GM23338 (cell line): ENCODE measurements at regions not wholly inside any gene's neighbourhood (a gene's known extent, or its start where the extent isn't known, plus 50 kb on each side); places are given as distances from the start of the nearest gene placed in this dataset.

Experiments used
- ATAC-seq: fragments of 200-7000 bp; cut with Tn5 transposase; 3 replicates; pipeline ENCODE4 v1.9.1; 2020
- DNase-seq: peaks from one replicate; pipeline ENCODE4 v3.0.0-alpha.2; 2015; ENCODE audit warnings: low spot score
- H2AFZ ChIP-seq: fragments of 200-600 bp; sonication (generic); 2 replicates; pipeline ENCODE4 v1.8.0; 2016; ENCODE audit warnings: antibody characterized with exemption, mild to moderate bottlenecking, moderate library complexity
- H3F3A ChIP-seq: fragments of 200-600 bp; sonication (generic); replicated peaks from 2 replicates; pipeline ENCODE4 v1.8.0; 2017; ENCODE audit warnings: antibody characterized with exemption, mixed run types, low read depth
- H3K27ac ChIP-seq: fragments of 200-600 bp; sonication (generic); 2 replicates; pipeline ENCODE4 v1.6.1; 2016; ENCODE audit warnings: low read depth
- H3K27me3 ChIP-seq: fragments of 200-600 bp; sonication (generic); 2 replicates; pipeline ENCODE4 v1.8.0; 2016; ENCODE audit warnings: mild to moderate bottlenecking, mixed run types, moderate library complexity; ENCODE audit not compliant: insufficient read depth
- H3K36me3 ChIP-seq: fragments of 200-600 bp; sonication (generic); 2 replicates; pipeline ENCODE4 v1.8.0; 2016; ENCODE audit warnings: mild to moderate bottlenecking; ENCODE audit not compliant: insufficient read depth
- H3K4me1 ChIP-seq: fragments of 200-600 bp; sonication (generic); 2 replicates; pipeline ENCODE4 v1.8.0; 2016; ENCODE audit warnings: mild to moderate bottlenecking, moderate library complexity; ENCODE audit not compliant: insufficient read depth
- H3K4me2 ChIP-seq: fragments of 200-600 bp; sonication (generic); 2 replicates; pipeline ENCODE4 v1.7.1; 2017; ENCODE audit warnings: mixed run types
- H3K4me3 ChIP-seq: fragments of 200-600 bp; sonication (generic); 2 replicates; pipeline ENCODE4 v1.6.1; 2016; ENCODE audit warnings: mixed run types
- H3K79me2 ChIP-seq: fragments of 200-600 bp; sonication (generic); replicated peaks from 2 replicates; pipeline ENCODE4 v1.8.0; 2017; ENCODE audit warnings: mild to moderate bottlenecking; ENCODE audit not compliant: insufficient read depth
- H3K9me2 ChIP-seq: fragments of 200-600 bp; sonication (generic); 2 replicates; pipeline ENCODE4 v1.8.0; 2017; ENCODE audit not compliant: insufficient read depth
- H4K20me1 ChIP-seq: fragments of 200-600 bp; sonication (generic); replicated peaks from 2 replicates; pipeline ENCODE4 v1.8.0; 2017; ENCODE audit warnings: mild to moderate bottlenecking; ENCODE audit not compliant: insufficient read depth
- H3K27ac Mint-ChIP-seq: 2 replicates; pipeline ENCODE4 v1.8.0; 2020; ENCODE audit warnings: inconsistent platforms, mild to moderate bottlenecking, moderate library complexity, mixed read lengths
- H3K27me3 Mint-ChIP-seq: 3 replicates; pipeline ENCODE4 v1.8.0; 2022; ENCODE audit warnings: low read depth, mild to moderate bottlenecking, moderate library complexity, mixed read lengths, inconsistent platforms; ENCODE audit not compliant: insufficient read depth, poor library complexity
- H3K36me3 Mint-ChIP-seq: 3 replicates; pipeline ENCODE4 v1.8.0; 2021; ENCODE audit warnings: low read depth, mild to moderate bottlenecking, inconsistent platforms, moderate library complexity, mixed read lengths
- H3K4me1 Mint-ChIP-seq: 3 replicates; pipeline ENCODE4 v1.8.0; 2020; ENCODE audit warnings: mild to moderate bottlenecking, inconsistent platforms, mixed read lengths
- H3K4me3 Mint-ChIP-seq: 3 replicates; pipeline ENCODE4 v1.8.0; 2021; ENCODE audit warnings: moderate library complexity, mild to moderate bottlenecking, inconsistent platforms, mixed read lengths
- H3K9me3 Mint-ChIP-seq: 3 replicates; pipeline ENCODE4 v1.8.0; 2020; ENCODE audit warnings: moderate library complexity, mild to moderate bottlenecking, inconsistent platforms, mixed read lengths
- ETS1 ChIP-seq: IDR thresholded peaks from 2 replicates; pipeline ENCODE4 v1.6.1; 2016; ENCODE audit warnings: antibody characterized with exemption
- EZH2 ChIP-seq: fragments of 200-600 bp; sonication (generic); IDR thresholded peaks from one replicate; pipeline ENCODE4 v1.8.0; 2017; ENCODE audit warnings: antibody characterized with exemption, mild to moderate bottlenecking, low read depth; ENCODE audit not compliant: unreplicated experiment
- JUNB ChIP-seq: IDR thresholded peaks from one replicate; pipeline ENCODE4 v1.6.1; 2016; ENCODE audit warnings: antibody characterized with exemption; ENCODE audit not compliant: unreplicated experiment
- POLR2AphosphoS5 ChIP-seq: IDR thresholded peaks from 2 replicates; pipeline ENCODE4 v1.6.1; 2016; ENCODE audit warnings: antibody characterized with exemption, low read depth
- ZNF114 ChIP-seq: fragments of 250-450 bp; sonication (Bioruptor Pico); IDR thresholded peaks from 2 replicates; pipeline ENCODE4 v1.5.0; 2020; ENCODE audit warnings: mild to moderate bottlenecking, moderate library complexity
- TF ChIP-seq, protein P1 (sequence below): fragments of 250-450 bp; sonication (Bioruptor Pico); IDR thresholded peaks from 2 replicates; pipeline ENCODE4 v1.5.0; 2020; ENCODE audit warnings: mild to moderate bottlenecking, moderate library complexity
- TF ChIP-seq, protein P2 (sequence below), 2 experiments: fragments of 200-600 bp in 1 of 2; sonication (generic) in 1 of 2; conservative IDR thresholded peaks; 2 replicates each; pipeline versions ENCODE4 v1.5.1 to v1.6.1; 2016 to 2017; ENCODE audit warnings: antibody characterized with exemption in 2 of 2, low read depth in 2 of 2, mild to moderate bottlenecking in 2 of 2, moderate library complexity in 1 of 2

DNA sequence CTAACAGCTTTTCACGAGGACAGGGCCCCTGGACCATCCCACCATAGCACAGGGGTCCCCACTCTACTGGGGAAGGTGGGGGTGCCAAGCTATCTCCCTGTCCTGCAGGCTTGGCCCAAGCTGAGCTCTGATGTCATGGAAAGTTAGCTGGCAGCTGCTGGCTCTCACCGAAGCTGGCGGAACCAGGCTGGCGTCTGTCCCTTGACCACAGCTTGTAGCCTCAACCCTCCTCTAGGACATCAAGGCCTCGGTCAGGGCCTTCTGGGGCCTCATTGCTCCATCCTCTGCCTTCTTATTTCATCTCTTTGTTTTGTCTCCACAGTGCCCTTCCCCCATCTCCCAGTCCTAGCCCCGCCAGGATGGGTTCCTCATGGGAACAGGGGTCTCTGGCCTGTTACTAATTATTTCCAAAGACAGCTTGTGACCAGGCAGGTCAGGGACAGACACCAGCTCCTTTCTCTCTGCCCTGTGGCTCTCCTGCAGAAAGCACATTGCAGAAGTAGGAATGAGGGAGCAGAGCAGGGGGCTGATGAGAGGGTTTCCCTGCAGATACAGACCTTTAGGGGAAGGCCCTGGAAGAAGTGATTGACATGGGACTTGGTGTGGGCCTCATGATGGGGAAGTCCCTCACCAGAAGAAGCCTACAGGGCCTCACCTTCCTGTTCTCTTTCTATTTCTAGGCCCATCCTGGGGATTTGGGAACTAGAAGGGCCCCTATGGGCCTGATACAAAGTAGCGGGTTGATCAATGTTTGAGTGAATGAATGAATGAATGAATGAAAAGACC, 97.5 kb upstream of the ALX4 start:
- Mint-ChIP-seq H3K4me3 (no peak overlapping the region), H3K27ac (no peak overlapping the region), H3K27me3 (peaks cover 8% of the 10 kb centered on the region), H3K36me3 (no peaks in the 10 kb centered on the region), H3K9me3 (no peaks in the 10 kb centered on the region; the same call in 2 of the 3 replicates), H3K4me1 (peaks cover 9% of the 10 kb centered on the region)
- TF ChIP-seq, protein P1, sequence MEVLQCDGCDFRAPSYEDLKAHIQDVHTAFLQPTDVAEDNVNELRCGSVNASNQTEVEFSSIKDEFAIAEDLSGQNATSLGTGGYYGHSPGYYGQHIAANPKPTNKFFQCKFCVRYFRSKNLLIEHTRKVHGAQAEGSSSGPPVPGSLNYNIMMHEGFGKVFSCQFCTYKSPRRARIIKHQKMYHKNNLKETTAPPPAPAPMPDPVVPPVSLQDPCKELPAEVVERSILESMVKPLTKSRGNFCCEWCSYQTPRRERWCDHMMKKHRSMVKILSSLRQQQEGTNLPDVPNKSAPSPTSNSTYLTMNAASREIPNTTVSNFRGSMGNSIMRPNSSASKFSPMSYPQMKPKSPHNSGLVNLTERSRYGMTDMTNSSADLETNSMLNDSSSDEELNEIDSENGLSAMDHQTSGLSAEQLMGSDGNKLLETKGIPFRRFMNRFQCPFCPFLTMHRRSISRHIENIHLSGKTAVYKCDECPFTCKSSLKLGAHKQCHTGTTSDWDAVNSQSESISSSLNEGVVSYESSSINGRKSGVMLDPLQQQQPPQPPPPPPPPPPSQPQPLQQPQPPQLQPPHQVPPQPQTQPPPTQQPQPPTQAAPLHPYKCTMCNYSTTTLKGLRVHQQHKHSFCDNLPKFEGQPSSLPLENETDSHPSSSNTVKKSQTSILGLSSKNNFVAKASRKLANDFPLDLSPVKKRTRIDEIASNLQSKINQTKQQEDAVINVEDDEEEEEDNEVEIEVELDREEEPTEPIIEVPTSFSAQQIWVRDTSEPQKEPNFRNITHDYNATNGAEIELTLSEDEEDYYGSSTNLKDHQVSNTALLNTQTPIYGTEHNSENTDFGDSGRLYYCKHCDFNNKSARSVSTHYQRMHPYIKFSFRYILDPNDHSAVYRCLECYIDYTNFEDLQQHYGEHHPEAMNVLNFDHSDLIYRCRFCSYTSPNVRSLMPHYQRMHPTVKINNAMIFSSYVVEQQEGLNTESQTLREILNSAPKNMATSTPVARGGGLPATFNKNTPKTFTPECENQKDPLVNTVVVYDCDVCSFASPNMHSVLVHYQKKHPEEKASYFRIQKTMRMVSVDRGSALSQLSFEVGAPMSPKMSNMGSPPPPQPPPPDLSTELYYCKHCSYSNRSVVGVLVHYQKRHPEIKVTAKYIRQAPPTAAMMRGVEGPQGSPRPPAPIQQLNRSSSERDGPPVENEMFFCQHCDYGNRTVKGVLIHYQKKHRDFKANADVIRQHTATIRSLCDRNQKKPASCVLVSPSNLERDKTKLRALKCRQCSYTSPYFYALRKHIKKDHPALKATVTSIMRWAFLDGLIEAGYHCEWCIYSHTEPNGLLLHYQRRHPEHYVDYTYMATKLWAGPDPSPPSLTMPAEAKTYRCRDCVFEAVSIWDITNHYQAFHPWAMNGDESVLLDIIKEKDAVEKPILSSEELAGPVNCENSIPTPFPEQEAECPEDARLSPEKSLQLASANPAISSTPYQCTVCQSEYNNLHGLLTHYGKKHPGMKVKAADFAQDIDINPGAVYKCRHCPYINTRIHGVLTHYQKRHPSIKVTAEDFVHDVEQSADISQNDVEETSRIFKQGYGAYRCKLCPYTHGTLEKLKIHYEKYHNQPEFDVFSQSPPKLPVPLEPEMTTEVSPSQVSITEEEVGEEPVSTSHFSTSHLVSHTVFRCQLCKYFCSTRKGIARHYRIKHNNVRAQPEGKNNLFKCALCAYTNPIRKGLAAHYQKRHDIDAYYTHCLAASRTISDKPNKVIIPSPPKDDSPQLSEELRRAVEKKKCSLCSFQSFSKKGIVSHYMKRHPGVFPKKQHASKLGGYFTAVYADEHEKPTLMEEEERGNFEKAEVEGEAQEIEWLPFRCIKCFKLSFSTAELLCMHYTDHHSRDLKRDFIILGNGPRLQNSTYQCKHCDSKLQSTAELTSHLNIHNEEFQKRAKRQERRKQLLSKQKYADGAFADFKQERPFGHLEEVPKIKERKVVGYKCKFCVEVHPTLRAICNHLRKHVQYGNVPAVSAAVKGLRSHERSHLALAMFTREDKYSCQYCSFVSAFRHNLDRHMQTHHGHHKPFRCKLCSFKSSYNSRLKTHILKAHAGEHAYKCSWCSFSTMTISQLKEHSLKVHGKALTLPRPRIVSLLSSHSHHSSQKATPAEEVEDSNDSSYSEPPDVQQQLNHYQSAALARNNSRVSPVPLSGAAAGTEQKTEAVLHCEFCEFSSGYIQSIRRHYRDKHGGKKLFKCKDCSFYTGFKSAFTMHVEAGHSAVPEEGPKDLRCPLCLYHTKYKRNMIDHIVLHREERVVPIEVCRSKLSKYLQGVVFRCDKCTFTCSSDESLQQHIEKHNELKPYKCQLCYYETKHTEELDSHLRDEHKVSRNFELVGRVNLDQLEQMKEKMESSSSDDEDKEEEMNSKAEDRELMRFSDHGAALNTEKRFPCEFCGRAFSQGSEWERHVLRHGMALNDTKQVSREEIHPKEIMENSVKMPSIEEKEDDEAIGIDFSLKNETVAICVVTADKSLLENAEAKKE (CRISPR knock-in tag), result no peak
- TF ChIP-seq, protein P2, sequence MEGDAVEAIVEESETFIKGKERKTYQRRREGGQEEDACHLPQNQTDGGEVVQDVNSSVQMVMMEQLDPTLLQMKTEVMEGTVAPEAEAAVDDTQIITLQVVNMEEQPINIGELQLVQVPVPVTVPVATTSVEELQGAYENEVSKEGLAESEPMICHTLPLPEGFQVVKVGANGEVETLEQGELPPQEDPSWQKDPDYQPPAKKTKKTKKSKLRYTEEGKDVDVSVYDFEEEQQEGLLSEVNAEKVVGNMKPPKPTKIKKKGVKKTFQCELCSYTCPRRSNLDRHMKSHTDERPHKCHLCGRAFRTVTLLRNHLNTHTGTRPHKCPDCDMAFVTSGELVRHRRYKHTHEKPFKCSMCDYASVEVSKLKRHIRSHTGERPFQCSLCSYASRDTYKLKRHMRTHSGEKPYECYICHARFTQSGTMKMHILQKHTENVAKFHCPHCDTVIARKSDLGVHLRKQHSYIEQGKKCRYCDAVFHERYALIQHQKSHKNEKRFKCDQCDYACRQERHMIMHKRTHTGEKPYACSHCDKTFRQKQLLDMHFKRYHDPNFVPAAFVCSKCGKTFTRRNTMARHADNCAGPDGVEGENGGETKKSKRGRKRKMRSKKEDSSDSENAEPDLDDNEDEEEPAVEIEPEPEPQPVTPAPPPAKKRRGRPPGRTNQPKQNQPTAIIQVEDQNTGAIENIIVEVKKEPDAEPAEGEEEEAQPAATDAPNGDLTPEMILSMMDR (conservative IDR thresholded peaks at IDR 0.05; ENCODE audit: low read depth in 2 of 2), result no peak
- TF ChIP-seq ETS1, result no peak
- no peak for TF ChIP-seq ZNF114 (CRISPR knock-in tag)
- TF ChIP-seq JUNB, result no peak
- no peak for TF ChIP-seq POLR2AphosphoS5
- TF ChIP-seq EZH2, result no peak
- Histone ChIP-seq H3K79me2 (no peaks in the 10 kb centered on the region), H3K4me3 (no peak overlapping the region), H3K27ac (no peak overlapping the region), H3K36me3 (no peaks in the 10 kb centered on the region), H3K4me1 (no peaks in the 10 kb centered on the region), H3K4me2 (no peak overlapping the region), H2AFZ (no peak overlapping the region), H3K27me3 (no peaks in the 10 kb centered on the region), H4K20me1 (no peaks in the 10 kb centered on the region), H3K9me2 (no peaks in the 10 kb centered on the region), H3F3A (no peaks in the 10 kb centered on the region)
- ATAC-seq (no peak), DNase-seq (no peak)
